ENCODE measurements at regions not wholly inside any gene's neighbourhood (a gene's known extent, or its start where the extent isn't known, plus 50 kb on each side); places are given as distances from the start of the nearest gene placed in this dataset.
"Not testable (repeated sequence)": the region's sequence is repeated elsewhere in the genome, so short reads cannot be mapped to it uniquely, and the experiment has no call there.

DNA sequence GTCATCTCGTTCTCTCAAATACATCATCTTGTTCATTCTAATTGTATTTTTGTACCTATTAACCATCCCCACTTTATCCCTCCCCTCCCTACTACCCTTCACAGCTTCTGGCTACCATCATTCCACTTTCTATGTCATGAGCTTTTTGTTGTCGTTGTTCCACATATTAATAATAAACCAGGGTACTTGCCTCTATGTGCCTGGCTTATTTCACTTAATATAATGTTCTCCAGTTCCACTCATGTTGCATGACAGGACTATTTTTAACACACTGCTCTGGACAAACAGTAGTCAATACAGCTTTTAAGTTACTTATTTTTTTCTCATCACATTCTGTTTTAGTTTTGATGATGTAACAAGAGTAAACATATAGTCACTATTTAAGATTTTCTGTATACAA lies 872.3 kb downstream of the SLITRK1 start:
- H3K9me3 ChIP-seq (replicated peaks): no peaks in the 10 kb centered on the region
- H3K27ac ChIP-seq: no peak overlapping the region
- H3K36me3 ChIP-seq: no peaks in the 10 kb centered on the region
- H3K27me3 ChIP-seq: no peaks in the 10 kb centered on the region
- DNase-seq: no peak
- no peak overlapping the region for H3K4me3 ChIP-seq
- H3K4me1 ChIP-seq: no peaks in the 10 kb centered on the region

- Histone ChIP-seq H3K9me3 (replicated peaks) (no peaks in the 10 kb centered on the region), H3K27me3 (no peaks in the 10 kb centered on the region), H3K27ac (no peak overlapping the region), H3K4me1 (no peaks in the 10 kb centered on the region), H3K4me3 (no peak overlapping the region), H3K36me3 (no peaks in the 10 kb centered on the region)
- DNase-seq: no peak
Measured at GRCh38 chr13:83008212-83008929, 873.9 kb downstream of the SLITRK1 start.

GRCh38 chr13:83007226-83007625 lies 875.0 kb downstream of the SLITRK1 start:
- H3K4me1 ChIP-seq: no peaks in the 10 kb centered on the region
- H3K27me3 ChIP-seq: no peaks in the 10 kb centered on the region
- no peaks in the 10 kb centered on the region for H3K36me3 ChIP-seq
- DNase-seq: no peak
- no peak overlapping the region for H3K4me3 ChIP-seq
- H3K9me3 ChIP-seq (replicated peaks): no peaks in the 10 kb centered on the region
- no peak overlapping the region for H3K27ac ChIP-seq

- no peaks in the 10 kb centered on the region for H3K36me3 ChIP-seq
- no peaks in the 10 kb centered on the region for H3K4me1 ChIP-seq
- H3K27ac ChIP-seq: no peak overlapping the region
- no peak for DNase-seq
- no peaks in the 10 kb centered on the region for H3K27me3 ChIP-seq
- H3K4me3 ChIP-seq: no peak overlapping the region
- H3K9me3 ChIP-seq (replicated peaks): no peaks in the 10 kb centered on the region
Measured at GRCh38 chr13:83003185-83003584, 879.1 kb downstream of the SLITRK1 start.

DNA sequence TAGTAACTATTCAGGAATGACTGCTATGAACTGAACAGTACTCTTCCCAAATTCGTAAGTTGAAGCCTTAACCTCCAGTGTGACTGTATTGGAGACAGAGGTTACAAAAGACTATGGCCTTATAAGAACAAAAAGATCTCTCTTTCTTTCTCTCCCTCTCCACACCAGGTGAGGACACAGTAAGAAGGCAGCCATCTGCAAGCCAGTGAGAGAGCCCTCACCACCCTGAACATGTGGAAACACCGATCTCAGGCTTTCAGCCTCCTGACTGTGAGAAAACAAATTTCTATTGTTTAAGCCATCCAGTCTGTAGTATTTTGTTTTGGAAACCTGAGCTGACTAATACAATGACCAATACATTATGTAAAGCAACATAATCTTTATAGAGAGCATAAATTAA lies 888.9 kb downstream of the SLITRK1 start:
- Histone ChIP-seq H3K4me1 (no peaks in the 10 kb centered on the region), H3K27me3 (no peaks in the 10 kb centered on the region), H3K36me3 (no peaks in the 10 kb centered on the region), H3K9me3 (replicated peaks) (no peaks in the 10 kb centered on the region), H3K4me3 (no peak overlapping the region), H3K27ac (no peak overlapping the region)
- peak in 1 of 2 experiments; percentile 1 for DNase-seq

DNA sequence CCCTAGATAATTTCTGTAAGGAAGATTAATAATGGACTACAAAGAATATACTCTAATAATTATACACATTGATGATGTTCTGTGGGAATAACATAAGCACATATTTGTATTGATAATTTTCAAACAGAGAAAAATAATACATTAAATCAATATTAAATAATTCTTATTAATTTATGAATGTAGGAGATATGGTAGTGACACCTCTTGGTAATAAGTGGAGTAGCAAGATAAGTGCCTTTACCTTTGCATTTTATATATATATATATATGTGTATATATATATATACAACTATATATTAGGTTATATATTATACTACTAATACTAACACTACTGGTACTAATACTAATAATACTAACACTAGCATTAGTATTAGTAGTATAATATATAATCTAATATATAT lies 905.8 kb downstream of the SLITRK1 start:
- H3K36me3 ChIP-seq: no peaks in the 10 kb centered on the region
- DNase-seq: no peak
- H3K27ac ChIP-seq: no peak overlapping the region
- H3K4me1 ChIP-seq: no peaks in the 10 kb centered on the region
- no peaks in the 10 kb centered on the region for H3K9me3 ChIP-seq (replicated peaks)
- H3K27me3 ChIP-seq: no peaks in the 10 kb centered on the region
- H3K4me3 ChIP-seq: no peak overlapping the region

DNA sequence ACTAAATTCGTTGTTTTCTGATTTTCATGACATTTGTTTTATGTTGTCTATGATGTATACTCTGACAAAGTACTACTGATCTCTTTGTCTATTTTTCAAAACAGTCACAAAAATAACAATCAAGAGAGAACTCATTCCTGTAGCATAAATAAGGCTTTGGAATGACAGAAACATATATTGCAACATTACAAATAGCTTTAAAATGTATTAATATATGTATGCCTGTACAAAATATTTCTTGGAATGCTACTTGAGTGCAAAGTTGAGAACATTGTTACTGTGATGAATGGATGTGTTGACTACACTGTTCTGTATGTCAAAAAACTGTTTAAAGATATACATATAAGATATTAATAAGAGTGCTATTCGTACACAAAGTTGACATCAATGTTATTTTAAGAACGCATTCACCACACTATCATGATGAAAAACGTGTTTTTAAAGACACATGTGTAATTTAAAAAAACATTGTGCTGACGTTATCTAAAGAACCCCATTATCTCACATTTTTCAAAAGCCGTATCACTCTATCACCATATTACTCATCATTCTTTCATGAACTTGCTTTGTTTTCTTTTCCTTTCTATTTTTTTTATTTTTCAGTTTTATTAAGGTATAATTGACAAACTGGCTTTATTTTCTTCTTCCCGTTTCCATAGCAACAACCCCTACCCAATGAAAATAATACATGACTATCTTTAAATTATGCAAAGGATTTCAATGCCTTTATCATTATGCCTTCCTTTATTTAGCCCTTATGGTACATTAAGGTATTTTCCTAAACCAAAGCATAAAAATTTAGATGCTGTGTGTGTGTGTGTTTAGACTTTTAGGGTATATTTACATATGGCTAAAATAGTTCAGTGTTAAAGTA lies 918.8 kb downstream of the SLITRK1 start:
- DNase-seq: no peak
- H3K36me3 ChIP-seq: no peaks in the 10 kb centered on the region
- no peak overlapping the region for H3K27ac ChIP-seq

DNA sequence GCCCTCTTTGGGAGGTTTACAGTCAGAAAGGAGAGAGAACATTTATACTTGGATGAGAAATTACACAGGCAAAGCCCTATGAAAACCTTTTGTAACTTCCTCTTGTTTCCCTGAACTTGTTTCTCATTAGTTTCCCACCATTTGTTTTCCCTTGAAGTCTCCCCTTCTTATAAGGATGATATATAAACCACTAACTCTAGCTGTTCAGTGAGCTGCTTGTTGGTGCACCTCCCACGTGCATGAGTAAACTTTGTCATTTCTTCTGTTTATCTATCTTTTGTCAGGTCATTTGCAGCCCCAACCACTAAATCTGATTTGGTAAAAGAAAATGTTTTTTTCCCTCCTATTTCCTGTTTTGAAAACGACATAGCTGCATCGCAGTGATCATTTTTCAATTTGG lies 919.9 kb downstream of the SLITRK1 start:
- no peak overlapping the region for H3K4me3 ChIP-seq
- no peak for DNase-seq

More for the DNA sequence above, 918.8 kb downstream of the SLITRK1 start:
- Histone ChIP-seq H3K4me3 (no peak overlapping the region), H3K9me3 (replicated peaks) (no peaks in the 10 kb centered on the region), H3K4me1 (no peaks in the 10 kb centered on the region), H3K27me3 (no peaks in the 10 kb centered on the region)

DNA sequence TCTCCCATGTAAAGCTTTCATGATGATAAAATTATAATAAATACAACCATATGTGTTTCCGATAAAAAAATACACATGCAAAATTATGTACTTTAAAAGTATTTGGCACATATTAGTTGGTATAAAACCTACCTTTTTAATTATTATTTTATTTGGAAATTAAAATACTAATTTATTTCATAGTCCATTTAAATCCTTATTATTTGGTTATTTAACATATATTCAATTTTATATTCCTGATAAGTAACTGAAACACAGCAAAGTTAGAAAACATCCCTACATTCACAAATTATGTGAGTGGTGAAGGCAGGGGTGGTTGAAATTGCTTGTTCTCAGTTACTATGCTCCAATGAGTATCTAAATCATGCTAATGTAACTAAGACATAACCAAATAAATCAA lies 920.5 kb downstream of the SLITRK1 start:
- Histone ChIP-seq H3K9me3 (replicated peaks) (no peaks in the 10 kb centered on the region), H3K27ac (no peak overlapping the region), H3K27me3 (no peaks in the 10 kb centered on the region), H3K36me3 (no peaks in the 10 kb centered on the region), H3K4me3 (no peak overlapping the region), H3K4me1 (no peaks in the 10 kb centered on the region)
- DNase-seq: no peak

More for the DNA sequence above, 919.9 kb downstream of the SLITRK1 start:
- H3K36me3 ChIP-seq: no peaks in the 10 kb centered on the region
- no peak overlapping the region for H3K27ac ChIP-seq
- no peaks in the 10 kb centered on the region for H3K9me3 ChIP-seq (replicated peaks)
- H3K27me3 ChIP-seq: no peaks in the 10 kb centered on the region
- no peaks in the 10 kb centered on the region for H3K4me1 ChIP-seq

GRCh38 chr13:82952336-82952735 lies 929.9 kb downstream of the SLITRK1 start:
- DNase-seq; H3K27me3 ChIP-seq; H3K9me3 ChIP-seq (replicated peaks); H3K4me3 ChIP-seq; H3K4me1 ChIP-seq; H3K36me3 ChIP-seq; H3K27ac ChIP-seq: not testable (repeated sequence)

DNA sequence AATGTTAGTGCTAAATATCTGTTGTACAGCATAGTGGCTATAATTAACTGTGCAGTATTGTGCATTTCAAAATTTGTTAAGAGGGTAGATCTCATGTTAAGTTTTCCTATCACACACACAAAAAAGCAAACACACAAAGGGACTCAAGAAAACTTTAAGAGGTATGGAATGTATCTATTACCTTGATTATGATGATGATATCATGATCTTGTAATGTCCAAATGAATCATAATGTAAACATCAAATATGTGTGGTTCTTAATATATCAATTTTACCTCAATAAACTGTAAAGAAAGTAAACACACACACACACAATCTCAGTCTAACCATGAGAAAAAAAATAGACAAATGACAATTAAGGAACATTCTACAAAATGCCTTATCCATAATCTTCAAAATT lies 934.6 kb downstream of the SLITRK1 start:
- Histone ChIP-seq H3K36me3 (no peaks in the 10 kb centered on the region), H3K4me1 (no peaks in the 10 kb centered on the region; the same call in 1 of the 2 replicates), H3K27me3 (no peaks in the 10 kb centered on the region), H3K4me3 (no peak overlapping the region), H3K9me3 (replicated peaks) (no peaks in the 10 kb centered on the region), H3K27ac (no peak overlapping the region)
- no peak for DNase-seq

GRCh38 chr13:82947191-82947621 lies 935.1 kb downstream of the SLITRK1 start:
- Histone ChIP-seq H3K27ac (no peak overlapping the region), H3K36me3 (no peaks in the 10 kb centered on the region), H3K4me3 (no peak overlapping the region), H3K4me1 (no peaks in the 10 kb centered on the region; the same call in 1 of the 2 replicates), H3K9me3 (replicated peaks) (no peaks in the 10 kb centered on the region), H3K27me3 (no peaks in the 10 kb centered on the region)
- no peak for DNase-seq

DNA sequence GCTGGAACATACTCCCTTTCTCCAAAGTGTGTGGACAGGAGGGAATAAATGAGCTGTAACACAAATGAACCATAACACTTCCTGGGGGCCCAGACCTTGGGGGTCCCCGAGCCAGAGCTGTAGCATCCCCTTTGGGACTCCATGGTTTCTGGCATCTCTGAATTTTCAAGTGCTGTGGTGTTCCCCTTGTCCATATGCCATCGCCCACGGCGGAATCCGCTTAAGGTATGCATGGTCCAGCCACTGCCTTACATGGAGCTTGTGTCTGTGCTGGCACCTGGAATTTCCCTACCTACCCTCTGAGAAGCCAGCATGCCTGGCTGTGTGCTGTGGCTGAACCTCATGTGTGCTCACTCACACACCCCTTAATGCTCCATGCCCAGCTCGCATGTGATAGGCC lies 943.6 kb downstream of the SLITRK1 start:
- no peak for DNase-seq
- H3K9me3 ChIP-seq (replicated peaks): no peaks in the 10 kb centered on the region
- no peaks in the 10 kb centered on the region for H3K27me3 ChIP-seq
- no peak overlapping the region for H3K27ac ChIP-seq
- H3K36me3 ChIP-seq: no peaks in the 10 kb centered on the region
- H3K4me1 ChIP-seq: peaks cover 14% of the 10 kb centered on the region
- H3K4me3 ChIP-seq: no peak overlapping the region

- Histone ChIP-seq H3K27ac (no peak overlapping the region), H3K9me3 (replicated peaks) (no peaks in the 10 kb centered on the region)
- peak; percentile 46 to 76 for DNase-seq
Measured at GRCh38 chr13:82934000-82934399, 948.3 kb downstream of the SLITRK1 start.

GRCh38 chr13:82925114-82925513 lies 957.2 kb downstream of the SLITRK1 start:
- DNase-seq: no peak
- no peaks in the 10 kb centered on the region for H3K27me3 ChIP-seq
- H3K36me3 ChIP-seq: no peaks in the 10 kb centered on the region
- H3K4me3 ChIP-seq: no peak overlapping the region
- no peaks in the 10 kb centered on the region for H3K9me3 ChIP-seq (replicated peaks)
- H3K4me1 ChIP-seq: no peaks in the 10 kb centered on the region
- no peak overlapping the region for H3K27ac ChIP-seq

More at GRCh38 chr13:82934000-82934399, 948.3 kb downstream of the SLITRK1 start:
- H3K36me3 ChIP-seq: no peaks in the 10 kb centered on the region
- H3K4me3 ChIP-seq: no peak overlapping the region
- peaks cover 16% of the 10 kb centered on the region for H3K4me1 ChIP-seq
- H3K27me3 ChIP-seq: no peaks in the 10 kb centered on the region
